Ecto neural progenitor cell (in vitro differentiated cells): ENCODE measurements at regions not wholly inside any gene's neighbourhood (a gene's known extent, or its start where the extent isn't known, plus 50 kb on each side); places are given as distances from the start of the nearest gene placed in this dataset.
"Not testable (repeated sequence)": the region's sequence is repeated elsewhere in the genome, so short reads cannot be mapped to it uniquely, and the experiment has no call there.

Experiments
- DNase-seq: peaks from one replicate; pipeline ENCODE4 v3.0.0-alpha.2; 2018; ENCODE audit warnings: low spot score

GRCh38 chr2:203631068-203631757, 75.2 kb upstream of the CD28 start:
- DNase-seq, result no peak

GRCh38 chr2:203636588-203637470, 69.6 kb upstream of the CD28 start:
- DNase-seq, result no peak

GRCh38 chr2:203637471-203638167, 68.8 kb upstream of the CD28 start:
- no peak for DNase-seq

GRCh38 chr2:203641865-203642264, 64.6 kb upstream of the CD28 start:
- not testable (repeated sequence) for DNase-seq

- not testable (repeated sequence) for DNase-seq
These were observed 63.6 kb upstream of the CD28 start for GRCh38 chr2:203642841-203643240.

- no peak for DNase-seq
These were observed 60.6 kb upstream of the CD28 start for GRCh38 chr2:203645831-203646230.

GRCh38 chr2:203646266-203646864, 60.1 kb upstream of the CD28 start:
- DNase-seq, result peak; percentile 49

- no peak for DNase-seq
These were observed 59.5 kb upstream of the CD28 start for GRCh38 chr2:203646961-203647360.

GRCh38 chr2:203647579-203647978, 58.9 kb upstream of the CD28 start:
- no peak for DNase-seq

GRCh38 chr2:203648273-203648672, 58.2 kb upstream of the CD28 start:
- no peak for DNase-seq

GRCh38 chr2:203649176-203649814, 57.1 kb upstream of the CD28 start:
- DNase-seq, result no peak

GRCh38 chr2:203650860-203651613, 55.4 kb upstream of the CD28 start:
- DNase-seq, result no peak

- DNase-seq, result no peak
These were observed 54.8 kb upstream of the CD28 start for GRCh38 chr2:203651621-203652020.

- no peak for DNase-seq
These were observed 51.6 kb upstream of the CD28 start for GRCh38 chr2:203654826-203655225.

- no peak for DNase-seq
These were observed 49.7 kb upstream of the CD28 start for GRCh38 chr2:203656522-203657287.
